Stimulated activated naive B cell treated with anti-CD40 and anti-IgM and Interleukin-4, amounts not matched to agents 10 μg/mL and 1 μg/mL and 100 μg/mL, for 72 hours (primary cell): ENCODE measurements at regions not wholly inside any gene's neighbourhood (a gene's known extent, or its start where the extent isn't known, plus 50 kb on each side); places are given as distances from the start of the nearest gene placed in this dataset.

Experiments used
- ATAC-seq, 2 donors: fragments of 150-1000 bp; cut with Tn5 transposase; replicated peaks; 2 replicates each; pipeline ENCODE4 v1.10.0; 2021; ENCODE audit warnings: moderate library complexity in 1 of 2
- DNase-seq: peaks from one replicate; pipeline ENCODE4 v3.0.0; 2021
- H3K27ac Mint-ChIP-seq: one replicate; pipeline ENCODE4 v1.8.0; 2022; ENCODE audit warnings: mild to moderate bottlenecking, mixed read lengths
- H3K27me3 Mint-ChIP-seq, 2 donors: one replicate each; pipeline ENCODE4 v1.8.0; 2022; ENCODE audit warnings: mixed read lengths in 2 of 2
- H3K36me3 Mint-ChIP-seq, 2 donors: one replicate each; pipeline ENCODE4 v1.8.0; 2022; ENCODE audit warnings: mixed read lengths in 2 of 2, mild to moderate bottlenecking in 1 of 2
- H3K4me1 Mint-ChIP-seq, 2 donors: one replicate each; pipeline ENCODE4 v1.8.0; 2022; ENCODE audit warnings: mixed read lengths in 2 of 2, mild to moderate bottlenecking in 1 of 2
- H3K4me3 Mint-ChIP-seq, 2 donors: one replicate each; pipeline ENCODE4 v1.8.0; 2022; ENCODE audit warnings: mild to moderate bottlenecking in 2 of 2, mixed read lengths in 2 of 2, moderate library complexity in 1 of 2
- H3K9me3 Mint-ChIP-seq, 2 donors: one replicate each; pipeline ENCODE4 v1.8.0; 2022; ENCODE audit warnings: mixed read lengths in 2 of 2, mild to moderate bottlenecking in 1 of 2

DNA sequence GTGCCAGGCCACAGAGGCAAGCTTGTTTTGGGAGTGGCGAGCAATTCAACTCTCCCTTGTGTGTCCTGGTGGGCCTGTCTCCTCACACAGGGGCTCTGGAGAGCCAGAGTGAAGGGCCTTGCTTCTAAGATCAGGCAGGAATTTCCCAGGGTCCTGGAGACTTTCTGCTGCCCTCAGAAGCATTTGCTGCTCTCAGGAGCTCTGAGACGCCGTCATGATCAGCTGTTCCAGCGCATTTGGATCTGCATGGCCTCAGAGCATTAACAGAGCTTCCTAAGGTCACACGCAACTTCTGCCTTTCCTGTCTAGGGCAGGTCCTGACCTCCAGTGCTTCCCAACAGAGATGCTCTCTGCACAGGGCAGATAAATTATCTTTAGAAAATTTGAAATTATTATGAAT is 52.2 kb upstream of the C10orf90 start:
- no peaks in the 10 kb centered on the region for H3K36me3 Mint-ChIP-seq
- H3K27ac Mint-ChIP-seq = no peak overlapping the region
- peaks cover 3 to 6% of the 10 kb centered on the region in 2 donors for H3K9me3 Mint-ChIP-seq
- H3K27me3 Mint-ChIP-seq = peaks cover 0 to 3% of the 10 kb centered on the region in 2 donors
- no peak overlapping the region for H3K4me3 Mint-ChIP-seq
- ATAC-seq (no peak), DNase-seq (no peak)
- no peaks in the 10 kb centered on the region for H3K4me1 Mint-ChIP-seq

DNA sequence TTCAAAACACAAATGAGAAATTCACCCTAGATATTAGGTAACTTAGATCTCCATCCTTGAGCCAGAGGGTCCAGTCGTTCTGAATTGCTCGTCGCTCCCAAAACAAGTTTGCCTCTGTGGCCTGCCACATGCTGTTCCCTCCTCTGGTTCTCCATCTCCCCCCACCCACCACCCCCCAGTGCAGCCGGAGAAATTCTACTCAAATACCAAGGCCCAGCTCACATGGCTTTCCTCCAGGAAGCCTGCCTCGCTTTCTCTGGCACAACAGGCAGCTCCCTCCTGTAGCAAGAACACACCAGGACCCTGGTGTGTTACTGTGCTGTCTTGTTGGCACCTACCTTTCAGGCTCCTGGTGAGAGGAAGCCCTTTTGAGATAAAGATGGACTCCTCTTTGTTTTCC is 52.7 kb upstream of the C10orf90 start:
- no peaks in the 10 kb centered on the region for H3K36me3 Mint-ChIP-seq
- peaks cover 0 to 3% of the 10 kb centered on the region in 2 donors for H3K27me3 Mint-ChIP-seq
- peaks cover 0 to 8% of the 10 kb centered on the region in 2 donors for H3K9me3 Mint-ChIP-seq
- H3K4me3 Mint-ChIP-seq = no peak overlapping the region
- DNase-seq (no peak), ATAC-seq (no peak)
- no peak overlapping the region for H3K27ac Mint-ChIP-seq
- no peaks in the 10 kb centered on the region for H3K4me1 Mint-ChIP-seq

GRCh38 chr10:126729314-126729870 is 58.9 kb upstream of the C10orf90 start:
- H3K4me3 Mint-ChIP-seq = no peak overlapping the region
- peaks cover 0 to 8% of the 10 kb centered on the region in 2 donors for H3K9me3 Mint-ChIP-seq
- DNase-seq (no peak), ATAC-seq (no peak)
- H3K27ac Mint-ChIP-seq = no peak overlapping the region
- no peaks in the 10 kb centered on the region for H3K36me3 Mint-ChIP-seq
- no peaks in the 10 kb centered on the region for H3K4me1 Mint-ChIP-seq
- peaks cover 0 to 3% of the 10 kb centered on the region in 2 donors for H3K27me3 Mint-ChIP-seq

GRCh38 chr10:126730856-126731609 is 60.5 kb upstream of the C10orf90 start:
- H3K4me3 Mint-ChIP-seq = no peak overlapping the region
- H3K27me3 Mint-ChIP-seq = no peaks in the 10 kb centered on the region
- H3K36me3 Mint-ChIP-seq = no peaks in the 10 kb centered on the region
- no peak overlapping the region for H3K27ac Mint-ChIP-seq
- no peak for DNase-seq
- H3K9me3 Mint-ChIP-seq = peaks cover 0 to 6% of the 10 kb centered on the region in 2 donors
- ATAC-seq = no peak
- H3K4me1 Mint-ChIP-seq = no peaks in the 10 kb centered on the region

DNA sequence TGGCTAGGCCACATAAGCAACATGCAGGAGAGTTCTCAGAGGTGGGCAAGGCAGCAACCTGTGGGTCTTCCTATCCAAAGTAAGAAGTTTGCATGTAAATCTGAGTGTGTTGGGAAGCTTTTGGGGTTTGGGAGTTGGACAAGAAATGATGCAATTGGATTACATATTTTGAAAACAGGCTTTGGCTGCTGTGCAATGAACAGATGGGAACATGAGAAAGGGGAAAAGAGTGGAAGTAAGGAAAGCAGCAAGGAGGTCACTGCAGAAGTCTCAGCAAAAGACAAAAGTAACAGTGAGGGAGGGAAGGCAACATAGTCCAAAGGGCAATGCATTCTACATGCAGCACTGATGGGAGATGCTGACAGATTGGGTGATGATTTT is 61.1 kb upstream of the C10orf90 start:
- Mint-ChIP-seq H3K36me3 (no peaks in the 10 kb centered on the region), H3K4me3 (no peak overlapping the region), H3K27ac (no peak overlapping the region), H3K27me3 (no peaks in the 10 kb centered on the region), H3K9me3 (peaks cover 0 to 6% of the 10 kb centered on the region in 2 donors), H3K4me1 (no peaks in the 10 kb centered on the region)
- DNase-seq (no peak), ATAC-seq (no peak)

DNA sequence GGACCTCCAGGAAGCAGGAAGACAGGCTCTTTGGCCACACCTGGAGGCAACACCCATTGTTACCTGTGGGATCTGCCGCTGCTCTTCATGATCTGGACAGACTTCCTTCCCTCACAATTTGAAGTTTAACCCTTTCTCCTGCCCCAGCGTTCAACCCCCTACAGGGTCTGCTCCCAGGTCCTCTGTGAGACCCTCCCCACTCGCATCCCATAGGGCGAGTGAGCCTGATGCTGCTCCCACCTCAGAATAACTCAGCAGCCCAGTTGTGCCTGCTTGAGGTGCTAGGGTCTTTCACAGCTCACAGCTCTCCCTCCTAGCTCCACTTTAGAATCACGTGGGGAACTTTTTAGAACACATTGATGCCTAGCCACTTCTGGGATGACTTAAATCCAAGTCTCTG is 61.8 kb upstream of the C10orf90 start:
- Mint-ChIP-seq H3K4me3 (no peak overlapping the region), H3K36me3 (no peaks in the 10 kb centered on the region), H3K27me3 (no peaks in the 10 kb centered on the region), H3K9me3 (peaks cover 0 to 6% of the 10 kb centered on the region in 2 donors), H3K4me1 (no peaks in the 10 kb centered on the region), H3K27ac (no peak overlapping the region)
- no peak for DNase-seq
- ATAC-seq = no peak

DNA sequence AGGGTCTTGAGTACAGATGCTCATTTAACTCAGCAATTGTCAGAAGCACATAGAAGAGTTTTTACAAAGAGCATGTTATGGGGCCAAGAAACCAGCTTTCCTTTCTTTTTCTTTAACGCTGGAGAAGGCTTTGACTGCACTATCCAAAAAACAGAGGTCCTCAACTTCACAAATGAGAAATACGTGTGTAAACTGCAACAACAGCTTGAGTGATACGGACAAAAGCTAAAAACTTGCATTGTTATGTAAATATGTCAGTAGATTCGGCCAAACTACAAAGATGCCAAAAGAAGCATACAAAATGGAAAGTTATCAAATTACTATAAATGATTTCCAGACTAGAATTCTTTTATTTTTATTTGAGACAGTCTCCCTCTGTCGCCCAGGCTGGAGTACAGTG is 62.4 kb upstream of the C10orf90 start:
- Mint-ChIP-seq H3K9me3 (peaks cover 0 to 4% of the 10 kb centered on the region in 2 donors), H3K4me1 (no peaks in the 10 kb centered on the region), H3K36me3 (no peaks in the 10 kb centered on the region), H3K4me3 (no peak overlapping the region), H3K27ac (no peak overlapping the region), H3K27me3 (no peaks in the 10 kb centered on the region)
- DNase-seq = no peak
- ATAC-seq = no peak

DNA sequence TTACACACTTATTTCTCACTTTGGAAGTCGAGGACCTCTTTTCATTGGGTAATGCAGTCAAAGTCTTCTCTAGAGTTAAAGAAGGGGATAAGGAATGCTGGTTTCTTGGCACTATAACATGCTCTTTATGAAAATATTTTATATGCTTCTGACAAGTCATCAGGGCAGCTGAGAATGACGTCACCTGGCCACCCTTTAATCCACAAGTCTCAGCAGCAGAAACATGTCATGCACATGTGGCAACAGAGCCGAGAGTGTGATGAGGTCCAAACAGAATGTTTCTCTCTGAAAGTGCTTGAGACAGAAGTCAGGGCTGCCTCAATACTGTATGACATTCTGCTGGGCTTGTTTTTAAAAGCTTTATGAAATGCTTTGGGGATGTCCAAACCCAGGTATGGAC is 63.5 kb upstream of the C10orf90 start:
- Mint-ChIP-seq H3K4me1 (no peaks in the 10 kb centered on the region), H3K27ac (no peak overlapping the region), H3K4me3 (no peak overlapping the region), H3K27me3 (no peaks in the 10 kb centered on the region), H3K9me3 (peaks cover 0 to 1% of the 10 kb centered on the region in 2 donors), H3K36me3 (no peaks in the 10 kb centered on the region)
- no peak for ATAC-seq
- DNase-seq = no peak

- no peak overlapping the region for H3K27ac Mint-ChIP-seq
- no peak overlapping the region for H3K4me3 Mint-ChIP-seq
- DNase-seq = no peak
Observed at GRCh38 chr10:126734967-126735366, 64.5 kb upstream of the C10orf90 start.

DNA sequence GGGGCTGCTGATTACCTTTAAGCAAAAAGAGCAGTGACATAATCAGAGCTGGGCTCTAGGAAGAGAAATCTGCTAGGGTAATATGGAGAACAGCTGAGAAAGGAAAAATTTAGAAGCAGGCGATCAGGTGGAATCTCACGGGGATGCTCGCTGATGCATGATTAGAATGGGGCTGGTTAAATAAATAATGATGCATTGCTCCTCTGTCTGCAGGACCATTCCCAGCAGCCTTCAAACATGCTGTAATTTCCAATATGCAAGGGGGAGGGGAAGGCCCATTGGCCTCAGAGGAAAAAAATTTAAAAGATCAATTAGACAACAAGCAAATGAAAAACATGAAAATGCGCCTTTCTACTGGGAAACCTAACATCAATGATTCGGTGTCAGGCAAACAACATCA is 65.6 kb upstream of the C10orf90 start:
- no peak overlapping the region for H3K27ac Mint-ChIP-seq
- DNase-seq (no peak), ATAC-seq (no peak)
- no peaks in the 10 kb centered on the region for H3K4me1 Mint-ChIP-seq
- H3K27me3 Mint-ChIP-seq = no peaks in the 10 kb centered on the region
- H3K4me3 Mint-ChIP-seq = no peak overlapping the region
- H3K9me3 Mint-ChIP-seq = peaks cover 0 to 1% of the 10 kb centered on the region in 2 donors
- H3K36me3 Mint-ChIP-seq = no peaks in the 10 kb centered on the region

More at GRCh38 chr10:126734967-126735366, 64.5 kb upstream of the C10orf90 start:
- ATAC-seq = no peak
- Mint-ChIP-seq H3K9me3 (peaks cover 0 to 1% of the 10 kb centered on the region in 2 donors), H3K27me3 (no peaks in the 10 kb centered on the region), H3K36me3 (no peaks in the 10 kb centered on the region), H3K4me1 (no peaks in the 10 kb centered on the region)

- H3K9me3 Mint-ChIP-seq = peaks cover 0 to 1% of the 10 kb centered on the region in 2 donors
- no peak overlapping the region for H3K27ac Mint-ChIP-seq
- no peaks in the 10 kb centered on the region for H3K27me3 Mint-ChIP-seq
- ATAC-seq (no peak), DNase-seq (no peak)
- no peak overlapping the region for H3K4me3 Mint-ChIP-seq
- H3K36me3 Mint-ChIP-seq = no peaks in the 10 kb centered on the region
- no peaks in the 10 kb centered on the region for H3K4me1 Mint-ChIP-seq
Observed at GRCh38 chr10:126736727-126737126, 66.2 kb upstream of the C10orf90 start.

DNA sequence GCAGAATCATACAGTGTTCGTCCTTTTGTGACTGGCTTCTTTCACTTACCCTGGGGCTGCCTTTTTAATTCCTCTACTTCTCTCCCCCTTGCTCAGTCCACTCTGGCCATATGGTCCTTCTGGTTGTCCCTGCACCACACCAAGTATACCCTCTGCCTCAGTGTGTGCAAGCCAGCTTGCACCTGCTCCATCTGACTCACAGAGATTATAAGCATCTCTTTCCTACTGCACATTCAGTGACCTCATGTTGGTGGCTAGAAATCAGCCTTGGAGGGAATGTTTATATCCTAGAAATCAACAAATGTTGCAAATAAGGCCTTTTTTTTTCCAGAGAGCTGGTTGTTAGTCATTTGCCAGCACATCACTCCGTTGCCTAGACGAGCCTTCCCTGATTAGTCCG is 67.5 kb upstream of the C10orf90 start:
- DNase-seq = no peak
- no peak overlapping the region for H3K27ac Mint-ChIP-seq
- H3K36me3 Mint-ChIP-seq = no peaks in the 10 kb centered on the region
- H3K9me3 Mint-ChIP-seq = peaks cover 0 to 3% of the 10 kb centered on the region in 2 donors
- no peaks in the 10 kb centered on the region for H3K27me3 Mint-ChIP-seq
- no peak overlapping the region for H3K4me3 Mint-ChIP-seq
- no peak for ATAC-seq
- H3K4me1 Mint-ChIP-seq = no peaks in the 10 kb centered on the region

DNA sequence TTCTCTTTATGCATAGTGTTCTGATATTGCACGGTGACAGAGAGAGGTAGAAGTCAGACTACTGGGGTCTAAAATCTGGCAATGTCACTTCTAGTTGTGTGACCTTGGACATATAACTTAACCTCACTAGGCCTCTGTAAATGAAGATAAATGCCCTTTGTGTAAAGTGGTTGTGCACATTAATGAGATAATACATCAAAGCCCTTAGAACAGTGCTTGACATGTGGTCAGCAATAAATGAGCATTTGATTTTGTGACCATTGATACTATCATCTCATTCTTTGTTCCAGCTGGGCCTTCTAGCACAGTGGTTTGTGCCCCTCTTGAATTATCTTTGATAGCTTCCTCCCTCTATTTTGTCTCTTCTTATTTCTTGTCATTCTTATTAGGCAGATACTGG is 74.1 kb upstream of the C10orf90 start:
- Mint-ChIP-seq H3K4me3 (no peak overlapping the region), H3K27ac (no peak overlapping the region), H3K4me1 (no peaks in the 10 kb centered on the region), H3K36me3 (no peaks in the 10 kb centered on the region), H3K27me3 (no peaks in the 10 kb centered on the region), H3K9me3 (peaks cover 0 to 3% of the 10 kb centered on the region in 2 donors)
- ATAC-seq (no peak), DNase-seq (no peak)

GRCh38 chr10:126749015-126749655 is 78.6 kb upstream of the C10orf90 start:
- H3K27ac Mint-ChIP-seq = no peak overlapping the region
- no peaks in the 10 kb centered on the region for H3K27me3 Mint-ChIP-seq
- no peaks in the 10 kb centered on the region for H3K36me3 Mint-ChIP-seq
- H3K4me1 Mint-ChIP-seq = no peaks in the 10 kb centered on the region
- DNase-seq (peak; percentile 24), ATAC-seq (peak; percentile 82 to 85)
- no peak overlapping the region for H3K4me3 Mint-ChIP-seq
- H3K9me3 Mint-ChIP-seq = peaks cover 0 to 2% of the 10 kb centered on the region in 2 donors

DNA sequence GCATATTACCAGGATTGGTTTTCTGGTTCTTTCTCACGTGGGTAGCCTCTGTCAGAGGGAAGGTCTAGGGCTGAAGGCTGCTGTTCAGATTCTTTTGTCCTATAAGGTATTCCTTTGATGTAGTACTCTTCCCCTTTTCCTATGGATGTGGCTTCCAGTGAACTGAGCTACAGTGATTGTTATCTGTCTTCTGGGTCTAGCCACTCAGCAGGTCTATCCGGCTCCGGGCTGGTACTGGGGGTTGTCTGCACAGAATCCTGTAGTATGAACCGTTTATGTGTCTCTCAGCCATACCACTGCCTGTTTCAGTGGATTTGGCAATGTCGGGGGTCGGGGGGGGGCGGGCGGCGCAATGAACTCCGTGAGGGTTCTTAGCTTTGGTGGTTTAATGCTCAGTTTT is 84.5 kb upstream of the C10orf90 start:
- H3K9me3 Mint-ChIP-seq = peaks cover 2 to 9% of the 10 kb centered on the region in 2 donors
- no peak for ATAC-seq
- H3K4me3 Mint-ChIP-seq = no peak overlapping the region
- no peak overlapping the region for H3K27ac Mint-ChIP-seq
- H3K27me3 Mint-ChIP-seq = peaks cover 8 to 13% of the 10 kb centered on the region in 2 donors
- no peaks in the 10 kb centered on the region for H3K36me3 Mint-ChIP-seq
- DNase-seq = no peak
- no peaks in the 10 kb centered on the region for H3K4me1 Mint-ChIP-seq
